Astrocyte (in vitro differentiated cells and primary cell): ENCODE measurements at regions not wholly inside any gene's neighbourhood (a gene's known extent, or its start where the extent isn't known, plus 50 kb on each side); places are given as distances from the start of the nearest gene placed in this dataset.

Experiments used
- DNase-seq: peaks from one replicate; pipeline ENCODE4 v3.0.0-alpha.2; 2010; ENCODE audit warnings: low read depth
- FAIRE-seq: peaks from 2 replicates; lab custom pipeline; 2011; peaks lifted over from hg19 to GRCh38; lab: Jason Lieb, UNC
- H2AFZ ChIP-seq: 2 replicates; pipeline ENCODE4 v1.6.0; 2012; ENCODE audit warnings: low read depth, low read length, inconsistent platforms
- H3K27ac ChIP-seq: 2 replicates; pipeline ENCODE4 v1.5.1; 2011; ENCODE audit warnings: low read depth, low read length, inconsistent platforms
- H3K27me3 ChIP-seq: 2 replicates; pipeline ENCODE4 v1.6.0; 2011; ENCODE audit warnings: low read length, inconsistent platforms; ENCODE audit not compliant: insufficient read depth
- H3K36me3 ChIP-seq: 2 replicates; pipeline ENCODE4 v1.5.1; 2011; ENCODE audit warnings: low read length, inconsistent platforms; ENCODE audit not compliant: insufficient read depth
- H3K4me1 ChIP-seq: 2 replicates; pipeline ENCODE4 v1.5.1; 2011; ENCODE audit warnings: low read length, inconsistent platforms; ENCODE audit not compliant: insufficient read depth
- H3K4me2 ChIP-seq: 2 replicates; pipeline ENCODE4 v1.6.0; 2012; ENCODE audit warnings: low read length, inconsistent platforms
- H3K4me3 ChIP-seq: 2 replicates; pipeline ENCODE4 v1.5.1; 2011; ENCODE audit warnings: low read depth, mild to moderate bottlenecking, low read length, inconsistent platforms; ENCODE audit not compliant: insufficient read depth
- H3K79me2 ChIP-seq: 2 replicates; pipeline ENCODE4 v1.6.0; 2012; ENCODE audit warnings: mild to moderate bottlenecking, low read length, inconsistent platforms; ENCODE audit not compliant: insufficient read depth
- H3K9ac ChIP-seq: 2 replicates; pipeline ENCODE4 v1.6.0; 2012; ENCODE audit warnings: mild to moderate bottlenecking, low read length, inconsistent platforms
- H3K9me3 ChIP-seq: 2 replicates; pipeline ENCODE4 v1.5.1; 2012; ENCODE audit warnings: low read depth, mild to moderate bottlenecking, low read length, inconsistent platforms; ENCODE audit not compliant: insufficient read depth
- H4K20me1 ChIP-seq: 2 replicates; pipeline ENCODE4 v1.6.0; 2012; ENCODE audit warnings: low read length, inconsistent platforms; ENCODE audit not compliant: insufficient read depth
- H3K27ac Mint-ChIP-seq: one replicate; pipeline ENCODE4 v1.8.0; 2021; ENCODE audit warnings: mild to moderate bottlenecking, mixed read lengths; ENCODE audit not compliant: unreplicated experiment
- H3K27me3 Mint-ChIP-seq: one replicate; pipeline ENCODE4 v1.8.0; 2021; ENCODE audit warnings: low read depth, mixed read lengths; ENCODE audit not compliant: unreplicated experiment
- H3K36me3 Mint-ChIP-seq: one replicate; pipeline ENCODE4 v1.8.0; 2021; ENCODE audit warnings: low read depth, mixed read lengths; ENCODE audit not compliant: unreplicated experiment
- H3K4me1 Mint-ChIP-seq: one replicate; pipeline ENCODE4 v1.8.0; 2021; ENCODE audit warnings: low read depth, mixed read lengths; ENCODE audit not compliant: unreplicated experiment
- H3K4me3 Mint-ChIP-seq: one replicate; pipeline ENCODE4 v1.8.0; 2021; ENCODE audit warnings: mild to moderate bottlenecking, moderate library complexity, mixed read lengths; ENCODE audit not compliant: unreplicated experiment
- H3K9me3 Mint-ChIP-seq: one replicate; pipeline ENCODE4 v1.8.0; 2021; ENCODE audit warnings: mild to moderate bottlenecking, mixed read lengths; ENCODE audit not compliant: unreplicated experiment
- EZH2 ChIP-seq: IDR thresholded peaks from 2 replicates; pipeline ENCODE4 v1.6.1; 2012; ENCODE audit warnings: mild to moderate bottlenecking, low read length, inconsistent platforms; ENCODE audit not compliant: insufficient read depth
- TF ChIP-seq, protein P1 (sequence below): IDR thresholded peaks from 2 replicates; pipeline ENCODE4 v1.5.1; 2011; ENCODE audit warnings: low read depth, mild to moderate bottlenecking, inconsistent platforms, low read length, moderate library complexity; ENCODE audit not compliant: insufficient read depth

GRCh38 chr12:114851981-114852380 lies 168.0 kb upstream of the TBX3 start:
- H3K4me3 Mint-ChIP-seq: no peak overlapping the region
- H3K27ac Mint-ChIP-seq: no peak overlapping the region
- H3K9me3 ChIP-seq: no peaks in the 10 kb centered on the region
- H3K79me2 ChIP-seq: no peaks in the 10 kb centered on the region
- H2AFZ ChIP-seq: no peak overlapping the region
- no peak for FAIRE-seq
- peaks cover 8% of the 10 kb centered on the region for H3K9me3 Mint-ChIP-seq
- TF ChIP-seq, protein P1, sequence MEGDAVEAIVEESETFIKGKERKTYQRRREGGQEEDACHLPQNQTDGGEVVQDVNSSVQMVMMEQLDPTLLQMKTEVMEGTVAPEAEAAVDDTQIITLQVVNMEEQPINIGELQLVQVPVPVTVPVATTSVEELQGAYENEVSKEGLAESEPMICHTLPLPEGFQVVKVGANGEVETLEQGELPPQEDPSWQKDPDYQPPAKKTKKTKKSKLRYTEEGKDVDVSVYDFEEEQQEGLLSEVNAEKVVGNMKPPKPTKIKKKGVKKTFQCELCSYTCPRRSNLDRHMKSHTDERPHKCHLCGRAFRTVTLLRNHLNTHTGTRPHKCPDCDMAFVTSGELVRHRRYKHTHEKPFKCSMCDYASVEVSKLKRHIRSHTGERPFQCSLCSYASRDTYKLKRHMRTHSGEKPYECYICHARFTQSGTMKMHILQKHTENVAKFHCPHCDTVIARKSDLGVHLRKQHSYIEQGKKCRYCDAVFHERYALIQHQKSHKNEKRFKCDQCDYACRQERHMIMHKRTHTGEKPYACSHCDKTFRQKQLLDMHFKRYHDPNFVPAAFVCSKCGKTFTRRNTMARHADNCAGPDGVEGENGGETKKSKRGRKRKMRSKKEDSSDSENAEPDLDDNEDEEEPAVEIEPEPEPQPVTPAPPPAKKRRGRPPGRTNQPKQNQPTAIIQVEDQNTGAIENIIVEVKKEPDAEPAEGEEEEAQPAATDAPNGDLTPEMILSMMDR: no peak
- TF ChIP-seq EZH2: no peak
- H3K4me2 ChIP-seq: no peak overlapping the region
- peaks cover 6% of the 10 kb centered on the region for H3K27me3 Mint-ChIP-seq
- H3K36me3 ChIP-seq: no peaks in the 10 kb centered on the region
- H3K27me3 ChIP-seq: no peaks in the 10 kb centered on the region
- no peak overlapping the region for H3K27ac ChIP-seq
- H3K36me3 Mint-ChIP-seq: no peaks in the 10 kb centered on the region
- no peak overlapping the region for H3K4me3 ChIP-seq
- peaks cover 6% of the 10 kb centered on the region for H3K4me1 Mint-ChIP-seq
- no peaks in the 10 kb centered on the region for H4K20me1 ChIP-seq
- DNase-seq: no peak
- no peak overlapping the region for H3K9ac ChIP-seq
- H3K4me1 ChIP-seq: no peaks in the 10 kb centered on the region

GRCh38 chr12:114850661-114851275 lies 166.8 kb upstream of the TBX3 start:
- Mint-ChIP-seq H3K27me3 (peaks cover 6% of the 10 kb centered on the region), H3K9me3 (peaks cover 8% of the 10 kb centered on the region), H3K36me3 (no peaks in the 10 kb centered on the region), H3K27ac (no peak overlapping the region), H3K4me1 (peaks cover 6% of the 10 kb centered on the region), H3K4me3 (no peak overlapping the region)
- Histone ChIP-seq H3K9me3 (no peaks in the 10 kb centered on the region), H3K27ac (no peak overlapping the region), H3K36me3 (no peaks in the 10 kb centered on the region), H3K79me2 (no peaks in the 10 kb centered on the region), H3K27me3 (no peaks in the 10 kb centered on the region), H3K4me2 (no peak overlapping the region), H3K4me3 (no peak overlapping the region), H4K20me1 (no peaks in the 10 kb centered on the region), H3K9ac (no peak overlapping the region), H3K4me1 (no peaks in the 10 kb centered on the region), H2AFZ (no peak overlapping the region)
- FAIRE-seq (no peak), DNase-seq (no peak)
- TF ChIP-seq, protein P1: no peak
- TF ChIP-seq EZH2: no peak

DNA sequence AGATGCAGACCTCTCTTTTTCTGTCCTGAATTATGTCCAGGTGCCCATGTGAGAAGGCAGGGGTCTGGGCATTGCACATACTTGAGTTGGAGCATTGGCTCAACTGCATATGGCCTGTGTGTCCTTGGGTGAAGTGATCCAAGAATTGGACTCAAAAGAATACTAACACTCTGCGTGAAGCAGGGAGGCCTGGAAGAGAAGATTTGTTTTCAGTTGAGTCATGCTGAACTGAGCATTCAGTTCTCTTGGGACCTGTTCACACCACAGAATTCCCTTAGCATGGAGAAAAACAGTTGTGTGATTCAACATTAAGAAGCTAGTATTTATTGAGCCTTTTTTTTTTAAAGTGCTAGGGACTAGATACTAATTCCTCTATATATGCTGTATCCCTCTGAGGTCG lies 164.7 kb upstream of the TBX3 start:
- Histone ChIP-seq H3K27ac (no peak overlapping the region), H3K36me3 (no peaks in the 10 kb centered on the region), H4K20me1 (no peaks in the 10 kb centered on the region), H2AFZ (no peak overlapping the region), H3K4me2 (no peak overlapping the region), H3K4me3 (no peak overlapping the region), H3K9ac (no peak overlapping the region), H3K9me3 (no peaks in the 10 kb centered on the region), H3K79me2 (no peaks in the 10 kb centered on the region), H3K4me1 (no peaks in the 10 kb centered on the region), H3K27me3 (no peaks in the 10 kb centered on the region)
- TF ChIP-seq, protein P1: no peak
- no peak for TF ChIP-seq EZH2
- no peaks in the 10 kb centered on the region for H3K36me3 Mint-ChIP-seq
- H3K4me1 Mint-ChIP-seq: peaks cover 6% of the 10 kb centered on the region
- H3K27me3 Mint-ChIP-seq: peaks cover 6% of the 10 kb centered on the region
- DNase-seq (peak; percentile 55), FAIRE-seq (peak; percentile 5)
- H3K9me3 Mint-ChIP-seq: no peaks in the 10 kb centered on the region
- no peak overlapping the region for H3K4me3 Mint-ChIP-seq
- H3K27ac Mint-ChIP-seq: no peak overlapping the region
